ENCODE measurements at regions not wholly inside any gene's neighbourhood (a gene's known extent, or its start where the extent isn't known, plus 50 kb on each side); places are given as distances from the start of the nearest gene placed in this dataset.
"Not testable (repeated sequence)": the region's sequence is repeated elsewhere in the genome, so short reads cannot be mapped to it uniquely, and the experiment has no call there.

DNA sequence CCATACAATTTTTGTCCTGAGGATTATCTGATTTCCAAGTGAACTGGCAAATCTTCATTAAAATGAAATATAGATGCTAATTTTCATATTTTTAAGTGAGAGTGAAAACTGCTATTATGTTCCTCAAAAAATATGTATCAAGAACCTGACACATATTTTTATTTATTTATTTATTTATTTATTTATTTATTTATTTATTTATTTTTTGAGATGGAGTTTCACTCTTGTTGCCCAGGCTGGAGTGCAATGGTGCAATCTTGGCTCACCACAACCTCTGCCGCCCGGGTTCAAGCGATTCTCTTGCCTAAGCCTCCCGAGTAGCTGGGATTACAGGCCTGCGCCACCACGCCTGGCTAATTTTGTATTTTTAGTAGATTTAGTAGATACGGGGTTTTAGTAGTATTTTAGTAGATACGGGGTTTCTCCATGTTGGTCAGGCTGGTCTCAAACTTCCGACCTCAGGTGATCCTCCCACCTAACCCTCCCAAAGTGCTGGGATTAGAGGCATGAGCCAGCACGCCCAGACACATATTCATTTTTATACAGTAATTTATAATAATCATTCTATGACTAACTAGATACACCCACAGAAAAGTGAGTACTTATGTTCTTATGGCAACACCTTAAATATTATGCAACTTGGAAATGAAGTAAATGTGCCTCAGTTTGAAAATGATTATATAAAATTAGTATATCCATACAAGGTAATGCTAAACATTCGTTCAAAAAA, 248.3 kb downstream of the CDH7 start:
- ATAC-seq, DNase-seq: not testable (repeated sequence)

DNA sequence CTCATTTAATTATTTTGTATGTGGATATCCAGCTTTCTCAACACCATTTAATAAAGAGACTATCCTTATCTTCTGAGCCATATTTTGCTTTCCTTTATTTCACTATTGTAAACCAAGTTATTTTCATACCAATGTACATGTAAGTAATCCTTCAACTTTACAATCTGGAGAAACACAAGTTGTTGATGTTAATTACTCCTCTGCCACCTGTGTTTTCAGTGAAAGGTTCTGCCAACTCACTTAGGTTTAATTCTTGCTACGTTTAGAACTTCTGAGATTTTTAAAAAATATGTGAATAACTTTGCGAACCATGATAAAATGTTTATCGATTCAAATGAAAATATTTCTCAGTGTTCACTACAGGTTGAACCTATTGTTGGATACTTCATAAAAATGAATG, 244.4 kb downstream of the CDH7 start:
- ATAC-seq (no peak), DNase-seq (no peak)

DNA sequence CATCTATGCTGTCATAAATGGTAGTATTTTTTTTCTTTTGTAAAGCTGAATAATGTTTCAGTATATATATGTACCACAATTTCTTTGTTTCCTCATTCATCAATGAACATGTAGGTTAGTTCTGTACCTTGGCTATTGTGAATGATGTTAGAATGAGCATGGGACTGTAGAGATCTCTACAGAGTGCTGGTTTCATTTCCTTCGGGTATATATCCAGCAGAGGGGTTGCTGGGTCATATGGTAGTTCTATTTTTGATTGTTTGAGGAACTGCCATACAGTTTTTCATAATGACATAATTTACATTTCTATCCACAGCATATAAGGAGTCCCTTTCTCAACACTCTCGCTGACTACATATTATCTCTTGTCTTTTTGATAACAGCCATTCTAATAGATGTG, 243.5 kb downstream of the CDH7 start:
- ATAC-seq (no peak), DNase-seq (no peak)

DNA sequence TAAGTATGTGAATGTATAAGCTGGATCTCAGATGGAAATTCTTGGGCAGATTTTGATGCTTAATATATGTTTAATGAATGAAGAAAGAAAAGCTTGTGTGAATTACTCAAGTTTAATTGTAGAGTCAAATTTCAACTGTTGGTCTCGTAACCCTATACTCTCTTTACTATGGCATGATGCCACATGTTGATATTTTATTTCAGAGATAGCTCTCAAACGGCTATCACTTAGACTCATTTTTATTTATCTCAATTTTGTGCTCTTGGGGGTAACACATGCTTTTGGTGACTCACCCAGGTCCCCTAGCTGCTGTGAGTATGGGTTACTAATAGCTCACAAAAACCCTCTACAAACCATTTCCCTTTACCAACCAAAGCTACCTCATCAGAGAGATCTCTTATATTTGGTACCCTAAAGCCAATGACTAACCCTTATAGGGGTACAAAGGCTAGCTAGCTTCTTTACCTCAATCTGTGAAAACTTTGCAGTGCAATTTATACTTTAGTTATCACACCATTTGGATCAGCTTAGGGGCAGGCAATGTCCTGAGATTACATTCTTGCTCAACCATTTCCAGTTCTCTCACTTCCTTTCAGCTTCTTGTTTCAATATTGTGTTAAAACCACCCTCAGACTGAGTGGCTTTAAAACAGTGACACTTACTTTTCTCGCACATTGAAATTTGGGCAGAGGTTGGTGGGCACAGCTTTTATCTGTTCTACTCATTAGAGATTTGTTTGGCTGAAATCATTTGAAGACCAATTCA, 240.3 kb downstream of the CDH7 start:
- ATAC-seq (no peak), DNase-seq (no peak)

DNA sequence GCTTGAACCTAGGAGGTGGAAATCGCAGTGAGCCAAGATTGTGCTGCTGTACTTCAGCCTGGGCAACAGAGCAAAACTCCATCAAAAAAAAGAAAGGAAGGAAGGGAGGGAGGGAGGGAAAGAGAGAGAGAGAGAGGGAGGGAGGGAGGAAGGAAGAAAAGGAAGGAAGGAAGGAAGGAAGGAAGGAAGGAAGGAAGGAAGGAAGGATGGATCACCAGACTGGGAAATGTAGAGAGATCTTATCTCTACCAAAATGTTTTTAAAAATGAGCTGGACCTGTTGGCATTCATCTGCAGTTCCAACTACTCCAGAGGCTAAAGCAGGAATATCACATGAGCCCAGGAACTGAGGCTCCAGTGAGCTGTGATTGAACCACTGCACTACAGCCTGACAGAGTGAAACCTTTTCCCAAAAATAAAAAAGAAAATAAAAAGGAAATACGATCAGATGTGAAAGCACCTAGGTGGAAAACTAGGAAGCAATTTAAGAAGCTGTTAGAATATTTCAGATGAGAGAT, 239.4 kb downstream of the CDH7 start:
- ATAC-seq: no peak

DNA sequence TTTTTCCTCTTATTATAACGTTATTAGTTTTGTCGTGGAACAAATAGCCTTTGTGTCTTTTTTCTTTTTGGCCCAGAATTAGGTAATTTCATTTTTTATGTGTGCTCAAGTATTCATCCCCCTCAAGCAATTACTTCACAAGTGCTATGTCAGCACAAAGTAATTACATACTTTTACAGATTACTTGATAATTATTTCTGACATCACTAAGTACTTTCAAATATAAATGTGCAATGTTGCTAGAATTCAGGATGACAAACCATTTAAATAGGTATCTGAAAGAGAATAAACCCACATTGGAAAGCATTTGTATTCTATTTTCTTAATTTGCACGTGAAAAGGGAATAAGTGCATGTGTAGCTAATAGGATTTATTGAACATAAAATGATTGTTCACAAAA, 238.2 kb downstream of the CDH7 start:
- ATAC-seq (no peak), DNase-seq (no peak)

More for the DNA sequence above, 239.4 kb downstream of the CDH7 start:
- no peak for DNase-seq

DNA sequence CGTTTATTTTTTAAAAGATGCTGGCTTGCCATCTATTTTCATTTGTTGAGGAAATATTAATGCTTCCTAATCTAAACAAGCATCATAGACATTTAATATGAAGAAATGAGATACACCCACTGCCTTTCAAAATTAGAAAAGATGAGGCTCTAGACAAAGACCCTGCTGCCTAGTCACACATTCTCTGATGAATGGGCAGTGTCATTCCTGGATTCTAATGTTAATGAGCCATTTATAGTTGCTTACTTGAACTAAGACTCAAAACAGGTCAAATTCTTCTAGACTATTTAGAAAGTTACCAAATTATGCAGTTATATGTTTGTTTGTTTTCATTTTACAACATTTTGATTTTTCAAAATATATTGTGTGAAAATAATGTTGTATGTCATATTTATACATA, 237.6 kb downstream of the CDH7 start:
- ATAC-seq (no peak), DNase-seq (no peak)

DNA sequence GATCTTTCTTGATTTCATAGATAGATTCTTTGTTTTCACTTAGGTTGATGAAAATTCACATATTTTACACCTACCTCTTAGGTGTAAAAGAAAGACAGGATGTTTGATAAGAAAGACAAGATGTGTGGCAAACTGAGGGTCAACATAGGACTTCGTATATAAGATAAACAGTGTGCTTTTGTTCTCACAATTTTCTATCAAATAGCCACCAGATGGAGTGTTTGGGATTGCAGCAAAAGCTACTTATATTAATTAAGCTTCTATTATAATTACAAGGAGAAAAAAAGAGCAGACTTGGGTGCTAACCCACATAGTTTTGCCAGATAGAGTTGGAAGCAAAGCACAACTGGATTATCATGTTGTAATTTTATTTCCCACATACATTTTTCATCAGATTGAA, 232.9 kb downstream of the CDH7 start:
- DNase-seq (no peak), ATAC-seq (no peak)

DNA sequence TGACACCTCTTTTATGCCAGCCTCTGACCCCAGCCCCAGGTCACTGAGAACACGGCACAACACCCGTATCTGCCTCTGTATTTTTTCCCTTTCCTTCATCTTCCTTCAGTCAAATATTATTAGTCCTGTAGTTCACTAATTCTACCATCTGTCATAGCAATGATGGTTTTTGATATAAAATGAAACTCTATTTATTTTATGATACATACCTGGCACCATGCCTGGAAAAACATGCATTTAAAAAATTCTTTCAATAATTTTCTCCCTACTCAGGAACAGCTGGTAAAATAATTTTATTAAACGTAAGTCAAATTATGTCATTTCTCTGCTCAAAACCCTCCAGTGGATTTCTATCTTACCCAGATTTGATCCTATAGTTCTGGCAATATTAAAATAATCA, 224.7 kb downstream of the CDH7 start:
- DNase-seq (no peak), ATAC-seq (no peak)

DNA sequence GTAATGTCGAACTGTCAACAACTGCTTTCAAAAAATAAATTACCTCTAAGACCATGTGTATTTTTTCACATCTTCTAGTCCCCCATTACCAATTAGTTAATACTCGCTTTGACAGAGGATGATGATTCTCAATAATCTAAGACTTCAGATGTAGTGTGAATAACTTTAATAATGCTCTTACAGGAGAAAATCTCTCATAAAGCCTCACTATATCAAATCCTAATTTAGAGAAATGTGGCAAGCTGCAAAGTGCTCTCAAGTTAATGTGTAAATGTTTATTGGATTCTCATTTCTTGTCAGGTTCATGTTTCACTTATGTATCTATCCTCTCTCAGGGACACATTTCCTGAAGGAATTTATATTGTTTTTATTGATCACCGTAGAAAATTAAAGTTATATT, 223.9 kb downstream of the CDH7 start:
- ATAC-seq (no peak), DNase-seq (no peak)

DNA sequence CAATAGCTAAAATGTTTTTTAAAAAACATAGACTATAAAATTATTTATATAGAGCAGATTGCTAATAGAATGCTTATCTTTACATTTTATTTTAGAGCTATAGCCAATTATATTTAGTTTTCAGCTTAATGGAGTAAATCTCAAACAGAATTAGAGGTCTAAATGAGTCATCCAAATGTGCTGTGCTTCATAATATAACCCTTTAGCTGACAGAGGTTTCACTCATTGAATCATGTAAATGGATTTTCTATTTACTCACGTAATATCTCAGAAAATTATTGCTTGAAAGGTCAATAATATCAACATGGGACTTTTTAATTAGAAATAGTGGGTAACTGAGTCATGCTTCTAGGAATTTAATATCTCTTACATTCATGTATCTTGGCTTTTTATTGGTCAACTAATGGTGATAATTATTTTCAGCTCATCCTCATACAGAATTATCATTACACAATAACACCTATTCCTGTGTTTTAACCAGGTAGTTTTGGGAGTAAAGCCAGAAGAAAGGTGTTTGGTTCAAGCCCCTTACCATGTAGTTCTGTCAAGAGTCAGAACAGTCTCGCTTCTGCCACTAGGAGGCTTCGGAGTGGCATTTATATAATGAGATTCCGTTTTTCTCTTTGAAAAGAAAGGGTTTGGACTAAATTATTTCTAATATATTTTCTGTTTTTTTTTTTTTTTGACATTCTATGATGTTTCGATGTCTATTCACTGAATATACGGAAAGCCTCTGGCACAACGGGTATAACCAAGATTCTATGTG, 217.6 kb downstream of the CDH7 start:
- DNase-seq (no peak), ATAC-seq (no peak)

DNA sequence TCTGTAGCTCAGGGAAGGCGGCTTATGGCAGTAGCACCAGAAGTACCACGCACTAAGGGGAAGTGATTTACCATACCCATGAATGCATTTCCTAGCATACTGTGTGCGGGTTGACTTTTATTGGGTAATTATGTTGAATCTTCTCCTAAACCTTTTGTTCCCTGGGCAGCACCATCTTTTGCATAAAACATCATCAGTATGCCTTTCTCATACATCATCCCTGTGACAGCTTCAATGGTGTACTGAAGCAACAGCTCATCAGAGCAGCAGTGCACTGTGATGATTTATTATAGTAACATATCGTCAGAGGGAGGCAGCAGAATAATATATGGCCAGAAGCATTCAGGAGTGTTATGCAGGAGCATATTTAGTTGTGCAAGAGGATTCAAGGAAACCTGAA, 204.9 kb downstream of the CDH7 start:
- DNase-seq (no peak), ATAC-seq (no peak)

DNA sequence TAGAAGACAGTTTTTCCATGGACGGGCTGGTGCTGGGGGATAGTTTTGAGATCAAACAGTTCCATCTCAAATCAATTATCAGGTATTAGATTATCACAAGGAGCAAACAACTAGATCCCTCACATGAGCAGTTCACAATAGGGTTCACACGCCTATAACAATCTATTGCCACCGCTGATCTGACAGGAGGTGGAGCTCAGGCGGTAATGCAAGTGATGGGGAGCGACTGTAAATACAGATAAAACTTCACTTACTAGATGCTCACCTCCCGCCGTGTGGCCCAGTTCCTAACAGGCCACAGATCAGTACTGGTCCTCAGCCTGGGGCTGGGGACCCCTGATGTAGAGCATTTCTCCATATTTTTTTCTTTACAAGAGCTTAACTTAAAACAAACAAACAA, 203.6 kb downstream of the CDH7 start:
- DNase-seq (no peak), ATAC-seq (no peak)

DNA sequence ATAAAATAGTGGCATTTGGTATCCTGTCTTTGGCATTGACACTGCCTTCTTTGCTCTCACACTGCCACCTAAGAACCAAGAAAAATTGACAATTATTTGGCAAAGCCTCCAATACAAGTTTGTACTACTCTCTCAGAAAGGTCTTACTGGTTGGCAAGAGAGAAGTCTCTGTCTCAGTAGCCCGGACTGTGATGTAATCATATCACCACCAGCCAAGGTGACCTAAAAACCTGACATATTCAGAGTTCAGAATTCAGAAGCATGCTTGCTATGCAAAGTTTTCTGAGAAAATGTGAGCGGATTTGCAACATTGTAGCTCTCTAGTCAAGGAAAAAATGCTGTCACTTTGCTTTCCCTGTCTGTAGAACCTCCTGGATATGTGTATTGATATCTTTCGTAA, 196.0 kb downstream of the CDH7 start:
- DNase-seq: no peak

DNA sequence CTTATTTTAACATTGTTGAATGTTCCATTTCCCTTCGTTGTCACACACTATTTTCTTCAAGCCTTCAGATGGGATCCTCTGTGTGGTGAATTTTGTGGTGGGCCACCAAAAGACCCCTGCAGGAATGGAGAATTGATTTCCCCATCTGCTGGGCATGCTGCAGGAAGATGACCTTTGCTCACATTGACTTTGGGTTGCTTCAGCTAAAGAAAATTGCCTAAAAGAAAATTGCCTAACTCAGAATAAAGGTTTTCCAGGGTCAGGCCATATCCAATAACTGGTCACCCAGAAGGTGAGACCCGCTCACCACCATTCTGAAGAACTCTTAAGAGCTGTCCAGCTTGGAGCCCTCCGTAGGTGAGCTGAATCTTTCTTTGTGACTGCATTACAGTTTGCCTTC, 192.5 kb downstream of the CDH7 start:
- DNase-seq (no peak), ATAC-seq (no peak)

More for the DNA sequence above, 196.0 kb downstream of the CDH7 start:
- no peak for ATAC-seq

DNA sequence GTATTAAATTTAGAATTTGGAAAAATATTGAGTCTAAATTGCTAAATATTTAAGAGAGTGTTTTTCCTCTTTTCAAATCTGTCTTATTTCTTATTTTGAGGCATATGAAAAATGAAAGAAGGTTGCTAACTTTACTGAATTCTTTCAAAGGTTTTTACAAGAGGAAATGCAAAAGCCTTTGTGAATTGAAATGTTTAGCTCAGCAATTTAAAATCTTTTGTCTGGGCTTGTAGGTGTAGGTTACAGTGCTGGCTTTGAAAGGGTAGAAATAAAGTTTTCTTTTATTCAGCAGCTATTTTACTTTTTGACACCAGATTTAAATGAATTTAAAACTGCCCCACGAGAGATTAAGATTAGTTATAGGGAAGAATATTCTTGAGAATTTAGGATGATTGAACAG, 192.0 kb downstream of the CDH7 start:
- no peak for ATAC-seq
- DNase-seq: no peak

DNA sequence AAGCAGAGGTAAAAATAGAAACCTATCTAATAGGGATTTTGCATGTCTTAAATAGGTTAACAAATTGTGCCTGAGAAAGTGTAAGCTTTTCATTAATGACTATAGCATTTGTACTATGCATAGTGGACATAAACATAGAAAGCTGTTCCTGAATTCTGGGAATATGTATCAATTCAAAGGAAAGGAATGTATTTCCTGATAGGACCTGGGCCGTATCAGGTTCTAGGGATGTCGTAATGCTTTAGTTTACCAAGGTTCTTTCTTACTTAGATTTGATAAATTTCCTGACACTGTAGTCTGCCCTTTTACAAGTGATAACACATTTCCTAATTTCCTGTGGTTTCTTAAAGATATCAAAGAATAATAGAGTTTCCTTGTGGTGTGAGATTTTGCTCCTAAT, 191.3 kb downstream of the CDH7 start:
- DNase-seq (no peak), ATAC-seq (no peak)

DNA sequence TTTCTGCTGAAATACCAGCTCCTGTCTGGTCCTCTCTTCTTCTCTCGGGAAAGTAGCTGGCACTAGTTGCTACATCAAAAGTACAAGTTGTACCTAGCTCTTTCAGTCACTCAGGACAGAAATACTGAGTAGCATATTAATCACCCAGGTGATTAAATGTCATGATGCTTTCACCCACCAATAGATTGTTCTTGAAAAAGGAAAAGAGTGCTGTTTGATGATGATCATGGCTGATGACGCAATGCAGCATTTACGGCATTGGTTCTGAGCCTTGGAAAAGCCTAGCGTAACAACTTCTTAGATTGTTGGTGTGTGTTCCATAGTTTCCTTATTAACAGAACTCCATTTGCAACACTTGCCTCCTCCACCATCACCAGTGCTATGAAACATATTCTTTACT, 190.7 kb downstream of the CDH7 start:
- ATAC-seq: no peak

More for the DNA sequence above, 190.7 kb downstream of the CDH7 start:
- no peak for DNase-seq

All from stimulated activated naive CD8-positive, alpha-beta T cell treated with anti-CD3 and anti-CD28 coated beads, Interleukin-15, Interleukin-2, amounts not matched to agents 100 U/mL and 50 U/mL, for 24 hours (primary cell).